Smooth muscle cell of the brain vasculature (primary cell): ENCODE measurements at regions not wholly inside any gene's neighbourhood (a gene's known extent, or its start where the extent isn't known, plus 50 kb on each side); places are given as distances from the start of the nearest gene placed in this dataset.

ENCODE experiments used
- DNase-seq: peaks from one replicate; pipeline ENCODE4 v3.0.0-alpha.2; 2012; ENCODE audit warnings: low read depth, low spot score

DNA sequence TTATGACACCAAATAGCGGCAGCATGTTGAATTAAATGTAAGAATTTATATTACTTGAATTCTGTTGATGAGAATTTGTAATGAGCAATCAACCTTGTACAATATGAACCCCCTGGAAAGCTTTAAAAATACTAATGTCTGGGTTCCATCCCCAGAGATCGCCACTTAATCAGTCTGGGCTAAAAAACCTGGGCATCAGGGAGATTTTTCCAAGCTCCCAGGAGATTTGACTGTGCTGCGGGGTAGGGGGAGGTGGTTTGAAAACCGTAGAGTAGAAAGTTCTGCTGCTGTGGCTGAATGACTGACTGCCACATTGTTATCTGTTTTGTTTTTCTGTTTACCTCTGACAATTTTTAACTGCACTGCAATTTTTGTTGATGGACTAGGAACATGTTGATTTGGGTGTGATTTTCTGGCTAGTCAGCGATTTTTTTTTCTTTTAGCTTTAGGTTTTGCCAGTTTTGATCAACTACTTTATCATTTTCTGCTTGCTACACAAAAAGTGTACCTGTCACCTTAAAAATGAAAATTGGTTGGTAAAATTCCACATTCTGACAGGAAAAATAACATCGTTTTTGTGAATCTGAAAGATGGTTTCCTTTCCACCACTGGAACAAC is 79.3 kb downstream of the PCTP start:
- DNase-seq = no peak

GRCh38 chr17:55830699-55831471 is 80.0 kb downstream of the PCTP start:
- no peak for DNase-seq

DNA sequence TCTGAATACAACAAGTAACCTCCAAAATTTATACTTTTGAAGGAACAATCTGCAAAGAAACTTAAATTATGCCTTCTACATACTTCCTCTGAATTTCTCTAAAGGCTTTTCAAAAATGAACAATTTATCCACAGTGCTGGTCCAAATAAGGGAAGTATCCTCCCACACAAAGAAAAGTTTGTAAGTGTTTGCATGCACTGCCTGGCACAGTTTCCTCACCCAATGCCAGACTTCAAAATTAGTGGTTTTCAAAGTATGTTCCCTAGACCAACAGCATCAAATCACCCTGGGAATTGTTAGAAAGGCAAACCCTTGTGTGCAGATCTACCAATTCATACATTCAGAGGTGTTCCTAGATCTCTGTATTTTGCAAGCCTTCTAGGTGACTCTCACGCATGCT is 82.5 kb downstream of the PCTP start:
- no peak for DNase-seq

- no peak for DNase-seq
Observed at GRCh38 chr17:55842405-55843158, 91.7 kb downstream of the PCTP start.

DNA sequence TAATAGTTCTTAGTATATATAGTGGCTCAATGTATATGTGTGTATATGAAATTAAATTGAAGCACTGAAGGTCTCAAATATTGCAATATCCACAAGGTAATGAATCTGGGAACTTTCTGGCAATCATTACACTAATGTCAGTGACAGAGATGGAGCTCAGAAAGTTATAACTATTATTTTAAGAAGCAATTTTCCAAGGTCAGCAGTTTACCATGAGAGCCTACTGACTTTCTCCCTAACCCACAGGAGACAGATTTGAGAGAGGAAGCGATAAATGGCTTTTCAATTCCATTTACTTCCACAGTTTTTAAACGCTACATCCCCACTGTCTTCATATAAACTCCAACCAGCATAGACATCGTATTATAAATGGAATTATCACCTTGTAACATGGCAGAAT is 92.9 kb downstream of the PCTP start:
- DNase-seq = no peak

- peak; percentile 7 for DNase-seq
Observed at GRCh38 chr17:55845385-55845784, 94.5 kb downstream of the PCTP start.

GRCh38 chr17:55846745-55847144 is 95.9 kb downstream of the PCTP start:
- no peak for DNase-seq

DNA sequence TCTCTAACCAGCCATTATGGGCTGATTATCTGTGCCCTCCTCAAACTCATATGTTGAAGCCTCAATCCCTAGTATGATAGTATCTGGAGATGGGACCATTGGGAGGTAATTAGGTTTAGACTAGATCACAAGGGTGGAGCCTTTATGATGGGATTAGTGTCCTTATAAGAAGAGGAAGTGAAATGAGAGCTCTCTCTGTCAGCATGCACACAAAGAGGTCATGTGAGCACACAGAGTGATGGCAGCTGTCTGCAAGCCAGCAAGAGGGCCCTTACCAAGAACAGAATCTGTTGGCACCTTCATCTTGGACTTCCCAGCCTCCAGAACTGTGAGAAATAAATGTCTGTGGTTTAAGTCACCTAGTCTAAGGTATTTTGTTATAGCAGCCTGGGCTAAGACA is 101.9 kb downstream of the PCTP start:
- no peak for DNase-seq

GRCh38 chr17:55859301-55859795 is 108.5 kb downstream of the PCTP start:
- no peak for DNase-seq

DNA sequence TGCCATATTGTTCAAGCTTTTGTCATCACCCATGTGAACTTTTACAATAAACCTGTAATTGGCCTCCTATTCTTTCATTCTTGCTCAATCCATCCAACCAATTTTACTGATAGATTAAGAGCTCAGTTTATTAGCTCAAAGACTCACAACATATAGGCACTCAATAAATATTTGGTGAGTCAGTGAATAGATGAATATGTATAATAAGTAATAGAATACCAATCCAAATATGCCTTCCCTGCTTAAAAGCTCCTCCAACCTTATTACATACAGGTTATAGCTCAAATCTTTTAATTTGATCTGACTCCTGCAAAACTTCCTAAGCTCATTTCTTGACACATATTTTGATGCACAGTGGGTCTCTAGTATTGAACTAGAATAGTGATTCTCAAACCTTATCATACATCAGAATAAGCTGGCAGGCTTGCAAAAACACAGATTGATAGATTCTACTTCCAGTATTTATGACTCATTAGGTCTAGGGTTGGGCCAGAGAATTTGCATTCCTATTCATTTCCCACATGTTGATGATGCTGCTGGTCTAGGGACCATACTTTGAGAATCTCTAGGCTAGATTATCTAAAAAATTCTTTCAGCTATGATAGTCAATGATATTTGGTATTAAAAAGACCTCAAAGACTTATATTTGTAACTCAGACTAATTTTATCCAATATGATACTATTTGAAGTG is 114.4 kb downstream of the PCTP start:
- DNase-seq = no peak

GRCh38 chr17:55870044-55870443 is 119.2 kb downstream of the PCTP start:
- no peak for DNase-seq

DNA sequence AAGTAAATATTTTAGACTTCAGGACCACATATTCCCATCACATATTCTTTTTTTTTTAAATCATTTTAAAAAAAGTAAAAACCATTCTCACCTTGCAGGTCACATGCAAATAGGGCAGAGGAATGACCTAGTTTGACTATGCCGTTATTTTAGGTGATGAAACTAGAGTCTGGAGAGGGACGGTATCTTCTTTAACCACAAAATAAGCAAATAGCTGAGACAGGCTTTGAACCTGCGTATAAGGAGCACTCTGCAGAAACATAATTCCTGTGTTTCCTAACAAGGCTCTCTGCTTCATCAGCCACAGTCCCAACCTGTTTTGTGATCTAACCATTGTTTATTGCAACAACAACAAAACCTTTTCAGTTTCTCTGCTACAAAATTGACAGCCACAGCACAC is 121.5 kb downstream of the PCTP start:
- no peak for DNase-seq

DNA sequence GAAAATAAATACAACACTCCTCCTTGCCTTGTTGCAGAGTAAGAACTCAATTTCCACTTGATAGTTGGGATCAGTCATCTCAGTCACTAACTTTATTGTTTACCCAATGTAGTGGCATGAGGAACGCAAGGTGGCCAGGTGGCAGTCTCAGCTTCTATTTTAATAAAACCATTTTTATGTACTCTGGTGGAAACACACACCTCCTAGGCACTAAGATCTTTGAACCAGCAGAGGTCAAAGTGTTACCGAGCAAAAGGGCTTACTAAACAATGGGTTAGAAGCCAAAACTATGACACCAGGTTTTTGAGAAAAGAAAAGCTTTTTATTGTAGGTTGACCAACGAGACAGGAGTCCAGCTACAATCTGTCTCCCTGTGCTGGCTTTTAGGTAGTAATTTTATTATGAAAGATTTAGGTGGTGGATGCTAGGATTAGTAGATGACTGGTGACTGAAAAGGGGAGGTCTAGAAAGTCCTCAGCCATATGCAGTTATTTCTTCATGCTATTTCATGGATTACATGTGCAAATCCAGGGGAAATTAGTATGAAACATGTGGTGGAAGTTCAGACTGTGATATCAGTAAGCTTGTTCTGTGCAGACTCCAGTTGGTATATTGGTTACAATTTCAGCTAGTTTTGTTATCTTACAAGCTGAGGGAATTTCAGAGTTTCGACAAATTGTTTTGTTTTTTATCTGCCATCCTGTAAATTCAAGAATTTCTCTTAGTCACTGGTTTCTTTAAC is 122.3 kb downstream of the PCTP start:
- DNase-seq = no peak

DNA sequence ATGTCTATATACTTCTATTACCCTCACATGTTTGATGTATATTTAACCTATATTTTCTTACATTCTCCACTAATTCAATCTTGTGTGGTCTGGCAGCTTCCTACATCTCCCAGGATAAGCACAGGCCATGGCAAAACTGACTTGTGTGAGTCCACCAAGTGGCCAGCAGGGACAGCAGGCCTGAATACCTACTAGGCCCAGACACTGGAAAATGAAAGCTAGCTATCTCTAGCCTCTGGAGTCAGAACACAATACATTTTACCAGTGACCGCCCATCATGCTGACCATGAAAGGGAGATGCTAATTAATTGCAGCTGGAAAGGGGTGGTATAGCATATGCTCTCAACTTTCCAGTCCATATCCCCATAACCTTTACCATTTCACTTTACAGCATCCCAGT is 132.3 kb downstream of the PCTP start:
- DNase-seq = no peak

GRCh38 chr17:55887531-55887930 is 136.7 kb downstream of the PCTP start:
- no peak for DNase-seq

DNA sequence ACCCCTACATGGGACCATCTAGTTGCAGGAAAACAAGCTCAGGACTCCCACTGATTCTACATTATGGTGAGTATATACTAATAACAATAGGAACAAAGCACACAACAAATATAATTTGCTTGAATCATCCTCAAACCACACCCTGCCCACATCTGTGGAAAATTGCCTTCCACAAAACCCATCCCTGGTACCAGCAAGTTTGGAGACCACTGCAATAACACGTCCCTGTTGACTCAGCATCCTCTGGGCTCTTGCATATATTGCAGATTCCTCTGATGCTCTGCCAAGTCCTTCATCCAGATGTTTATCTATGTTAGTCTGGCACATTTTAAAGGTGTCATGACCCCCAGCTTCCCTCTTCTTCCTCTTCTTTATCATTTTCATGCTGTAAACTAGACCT is 138.4 kb downstream of the PCTP start:
- DNase-seq = no peak

GRCh38 chr17:55895112-55895759 is 144.4 kb downstream of the PCTP start:
- no peak for DNase-seq

GRCh38 chr17:55897301-55897700 is 146.4 kb downstream of the PCTP start:
- no peak for DNase-seq

DNA sequence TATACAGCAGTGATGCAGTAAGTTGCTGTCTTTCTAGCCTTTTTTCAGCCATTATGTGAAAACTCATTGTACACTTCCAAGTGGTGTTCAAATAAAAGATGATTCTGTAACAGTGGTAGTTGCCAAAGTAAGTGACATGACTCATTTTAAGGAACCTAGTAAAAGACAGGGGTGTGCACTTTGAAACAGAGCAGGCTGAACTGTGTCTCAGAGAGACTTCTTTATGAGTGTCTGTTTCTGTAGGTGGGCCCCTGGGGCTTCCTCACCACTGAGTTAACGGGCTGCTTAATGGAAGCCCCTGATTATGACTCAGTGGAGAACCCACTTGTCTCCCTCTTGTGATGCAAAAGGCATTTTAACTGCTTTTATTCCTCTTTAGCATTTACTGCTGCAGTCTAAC is 147.3 kb downstream of the PCTP start:
- no peak for DNase-seq

DNA sequence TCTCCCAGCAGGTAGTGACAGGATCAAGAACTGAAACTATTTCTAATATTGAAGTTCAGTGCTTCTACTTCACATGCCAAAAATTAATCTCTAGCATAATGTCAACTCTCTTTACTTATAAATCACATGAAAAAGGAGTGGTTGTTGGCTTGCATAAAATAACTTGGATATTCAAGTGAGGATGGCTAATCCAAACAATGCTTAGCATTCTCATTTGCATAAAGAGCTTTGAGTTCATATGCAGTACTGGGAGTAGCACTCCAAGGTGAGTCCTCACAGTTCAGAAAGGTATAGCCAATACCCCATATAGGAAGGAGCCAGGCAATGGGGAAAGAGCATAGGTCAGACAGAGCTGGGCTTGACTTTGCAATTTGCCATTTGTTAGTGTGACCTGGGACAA is 149.3 kb downstream of the PCTP start:
- DNase-seq = no peak
